SK-N-SH treated with all-trans-retinoic acid at 6 μM for 48 hours (cell line): ENCODE measurements at regions not wholly inside any gene's neighbourhood (a gene's known extent, or its start where the extent isn't known, plus 50 kb on each side); places are given as distances from the start of the nearest gene placed in this dataset.

Experiments
- ARNTL ChIP-seq: fragments of 450-650 bp; formaldehyde crosslinking; IDR thresholded peaks from 2 replicates; pipeline ENCODE4 v1.5.0; 2020; ENCODE audit warnings: low read depth, mild to moderate bottlenecking, moderate library complexity, borderline replicate concordance
- BACH2 ChIP-seq: fragments of 250-450 bp; sonication (Bioruptor Pico); IDR thresholded peaks from 2 replicates; pipeline ENCODE4 v1.9.0; 2021; ENCODE audit warnings: mild to moderate bottlenecking, borderline replicate concordance
- GLIS3 ChIP-seq: fragments of 250-450 bp; sonication (Bioruptor Pico); IDR thresholded peaks from 2 replicates; pipeline ENCODE4 v1.5.0; 2020; ENCODE audit warnings: mild to moderate bottlenecking, moderate library complexity
- PATZ1 ChIP-seq: fragments of 250-450 bp; sonication (Bioruptor Pico); IDR thresholded peaks from 2 replicates; pipeline ENCODE4 v1.8.0; 2020; ENCODE audit warnings: mild to moderate bottlenecking, moderate library complexity, borderline replicate concordance
- RARB ChIP-seq: fragments of 250-450 bp; sonication (Bioruptor Pico); IDR thresholded peaks from 2 replicates; pipeline ENCODE4 v1.8.0; 2021; ENCODE audit warnings: mild to moderate bottlenecking, moderate library complexity
- ZNF565 ChIP-seq: fragments of 450-650 bp; formaldehyde crosslinking; conservative IDR thresholded peaks from 2 replicates; pipeline ENCODE4 v1.5.0; 2020; ENCODE audit warnings: low read depth, mild to moderate bottlenecking, moderate library complexity

GRCh38 chr7:29723599-29723998, 82.7 kb upstream of the WIPF3 start:
- TF ChIP-seq PATZ1 (CRISPR knock-in tag) (no peak), ARNTL (CRISPR knock-in tag) (no peak), GLIS3 (CRISPR knock-in tag) (no peak), ZNF565 (CRISPR knock-in tag) (no peak), BACH2 (no peak), RARB (CRISPR knock-in tag) (no peak)
